ENCODE measurements at regions not wholly inside any gene's neighbourhood (a gene's known extent, or its start where the extent isn't known, plus 50 kb on each side); places are given as distances from the start of the nearest gene placed in this dataset.
"Not testable (repeated sequence)": the region's sequence is repeated elsewhere in the genome, so short reads cannot be mapped to it uniquely, and the experiment has no call there.

DNA sequence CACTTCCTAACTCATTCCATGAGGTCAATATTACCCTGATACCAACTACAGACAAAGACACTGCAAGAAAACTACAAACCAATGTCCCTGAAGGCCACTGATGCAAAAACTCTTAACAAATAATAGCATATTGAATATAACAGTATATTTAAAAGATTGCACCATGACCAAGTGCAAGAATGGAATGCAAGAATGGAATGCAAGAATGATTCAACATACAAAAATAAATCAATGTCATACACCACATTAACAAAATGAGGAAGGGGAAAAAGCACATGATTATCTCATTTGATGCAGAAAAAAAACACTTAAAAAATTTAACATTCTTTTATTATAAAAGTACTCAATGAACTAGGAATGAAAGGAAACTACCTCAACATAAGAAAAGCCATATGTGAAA lies 463.1 kb upstream of the NECTIN3 start:
- no peaks in the 10 kb centered on the region for H3K4me1 Mint-ChIP-seq
- H3K27me3 Mint-ChIP-seq = no peaks in the 10 kb centered on the region
- no peak overlapping the region for H3K4me3 Mint-ChIP-seq
- no peaks in the 10 kb centered on the region for H3K36me3 Mint-ChIP-seq (ENCODE audit: low read depth)
- H3K9me3 Mint-ChIP-seq = no peaks in the 10 kb centered on the region
- DNase-seq = no peak
- H3K27ac Mint-ChIP-seq = no peak overlapping the region
- intact Hi-C loops (cut with micrococcal nuclease) = no loop called here

DNA sequence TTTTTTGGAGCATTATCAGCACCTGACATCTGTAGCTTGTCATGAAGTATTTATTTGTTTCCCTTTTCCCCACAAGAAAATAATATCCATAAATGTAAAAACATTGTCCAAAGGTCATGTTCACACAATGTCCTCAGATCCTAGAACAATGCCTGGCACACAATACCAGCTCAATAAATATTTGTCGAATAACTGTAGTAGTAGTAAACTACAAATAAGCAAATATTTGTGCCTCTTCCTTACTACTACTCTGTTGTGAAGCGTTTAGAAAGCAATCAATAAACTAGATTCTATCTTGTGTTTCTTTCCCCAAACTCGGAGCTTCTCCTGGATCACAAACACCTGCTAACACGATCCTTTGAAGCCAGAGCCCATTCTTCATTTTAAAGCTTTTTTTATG lies 459.6 kb upstream of the NECTIN3 start:
- no peaks in the 10 kb centered on the region for H3K4me1 Mint-ChIP-seq
- no peak overlapping the region for H3K4me3 Mint-ChIP-seq
- H3K36me3 Mint-ChIP-seq (ENCODE audit: low read depth) = no peaks in the 10 kb centered on the region
- no peak for DNase-seq
- no peaks in the 10 kb centered on the region for H3K9me3 Mint-ChIP-seq
- H3K27me3 Mint-ChIP-seq = no peaks in the 10 kb centered on the region
- H3K27ac Mint-ChIP-seq = no peak overlapping the region
- intact Hi-C loops (cut with micrococcal nuclease) = no loop called here

DNA sequence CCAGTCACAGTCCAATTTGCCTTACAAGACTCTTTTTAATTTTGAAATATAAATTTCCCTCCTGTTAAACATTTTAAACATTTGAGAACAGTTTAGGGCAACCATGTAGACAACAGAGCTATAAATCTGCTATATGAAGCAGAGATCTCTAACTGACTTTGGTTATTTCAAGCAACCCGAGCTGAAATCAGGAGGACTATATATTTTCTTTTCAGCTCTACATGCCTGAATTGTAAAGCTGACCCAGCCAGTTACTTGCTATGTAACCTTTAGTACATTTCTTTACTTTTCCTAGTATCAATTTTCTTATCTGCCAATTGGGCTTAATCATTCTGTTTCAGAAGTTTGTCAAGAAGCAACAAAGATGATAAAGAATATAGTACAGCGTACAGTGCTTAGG lies 457.4 kb upstream of the NECTIN3 start:
- H3K4me3 Mint-ChIP-seq = no peak overlapping the region
- no peak for DNase-seq
- intact Hi-C loops (cut with micrococcal nuclease) = no loop called here
- no peak overlapping the region for H3K27ac Mint-ChIP-seq
- H3K36me3 Mint-ChIP-seq (ENCODE audit: low read depth) = no peaks in the 10 kb centered on the region
- H3K9me3 Mint-ChIP-seq = no peaks in the 10 kb centered on the region
- no peaks in the 10 kb centered on the region for H3K27me3 Mint-ChIP-seq
- H3K4me1 Mint-ChIP-seq = no peaks in the 10 kb centered on the region

DNA sequence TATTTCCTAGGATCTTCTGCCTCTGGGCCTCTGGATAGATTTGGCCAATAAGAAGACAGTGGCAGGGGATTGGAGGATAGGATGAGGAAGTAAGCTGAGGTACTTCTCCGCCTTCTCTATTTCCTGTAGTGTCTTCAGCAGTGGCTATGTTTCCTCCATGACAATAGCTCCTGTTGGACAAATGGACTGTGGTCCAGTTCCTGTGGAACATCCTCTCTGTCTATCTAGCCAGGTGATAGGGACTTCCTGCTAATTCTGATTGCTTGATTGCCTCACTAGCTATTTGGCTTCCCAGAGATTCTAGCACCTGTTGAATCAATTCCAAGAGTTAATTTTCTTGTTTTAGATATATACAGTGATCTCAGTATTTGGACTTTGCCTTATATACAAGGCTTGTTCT lies 456.2 kb upstream of the NECTIN3 start:
- Mint-ChIP-seq H3K27ac (no peak overlapping the region), H3K27me3 (no peaks in the 10 kb centered on the region), H3K4me1 (no peaks in the 10 kb centered on the region), H3K36me3 (ENCODE audit: low read depth) (no peaks in the 10 kb centered on the region), H3K9me3 (no peaks in the 10 kb centered on the region), H3K4me3 (no peak overlapping the region)
- DNase-seq = no peak
- intact Hi-C loops (cut with micrococcal nuclease) = no loop called here

DNA sequence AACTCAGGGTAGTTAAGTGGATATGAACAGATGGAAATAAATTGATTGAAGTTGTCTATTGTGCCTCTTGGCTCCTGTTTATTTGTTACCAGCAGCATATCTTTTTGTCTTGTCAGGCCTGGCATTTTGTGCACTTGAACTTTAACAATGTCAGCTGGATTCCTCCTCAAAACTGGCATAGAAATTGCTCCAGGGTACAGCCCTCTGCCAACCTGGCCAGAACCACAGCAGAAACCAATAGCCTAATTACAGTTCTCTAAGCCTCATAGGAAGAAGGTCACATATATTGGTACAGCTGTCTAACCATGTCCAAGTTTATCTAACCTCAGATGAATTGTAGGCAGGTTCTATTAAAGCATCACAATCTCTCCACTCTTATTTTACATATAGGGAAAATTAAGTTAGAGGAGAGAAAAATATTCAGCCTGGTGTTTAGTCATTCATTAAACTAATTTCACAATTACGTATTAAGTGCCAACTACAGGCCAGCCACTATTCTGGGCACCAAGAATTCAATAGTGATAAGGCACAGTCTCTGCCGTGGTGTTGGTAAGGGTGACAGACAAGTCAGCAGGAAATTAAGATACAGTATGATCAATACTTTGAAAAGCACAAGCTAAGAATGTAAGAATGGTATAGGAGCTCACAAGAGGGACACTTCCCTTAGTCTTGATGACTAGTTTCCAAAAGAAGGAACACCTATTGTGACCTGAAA lies 452.9 kb upstream of the NECTIN3 start:
- Mint-ChIP-seq H3K27me3 (no peaks in the 10 kb centered on the region), H3K4me3 (no peak overlapping the region), H3K27ac (no peak overlapping the region), H3K4me1 (no peaks in the 10 kb centered on the region), H3K9me3 (no peaks in the 10 kb centered on the region), H3K36me3 (ENCODE audit: low read depth) (no peaks in the 10 kb centered on the region)
- intact Hi-C loops (cut with micrococcal nuclease) = no loop called here
- DNase-seq = no peak

DNA sequence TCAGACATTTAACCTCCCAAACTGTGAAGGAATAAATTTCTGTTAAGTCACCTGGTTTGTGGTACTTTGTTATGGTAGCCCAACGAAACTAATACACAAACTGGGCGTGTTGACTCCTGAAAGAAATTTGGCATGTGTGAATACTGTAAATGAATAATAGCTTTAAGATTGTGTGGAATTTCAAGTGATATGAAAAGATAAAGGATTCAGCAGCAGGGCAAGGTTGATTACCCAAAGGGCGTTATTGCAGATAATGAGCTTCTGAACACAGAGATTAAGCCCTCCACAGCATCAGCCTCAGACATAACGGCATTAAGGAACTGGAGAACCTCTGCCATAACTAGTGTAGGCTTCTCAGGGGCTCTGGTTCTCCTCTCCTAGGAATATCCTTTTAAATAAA lies 451.5 kb upstream of the NECTIN3 start:
- H3K27me3 Mint-ChIP-seq = no peaks in the 10 kb centered on the region
- DNase-seq = no peak
- intact Hi-C loops (cut with micrococcal nuclease) = no loop called here

DNA sequence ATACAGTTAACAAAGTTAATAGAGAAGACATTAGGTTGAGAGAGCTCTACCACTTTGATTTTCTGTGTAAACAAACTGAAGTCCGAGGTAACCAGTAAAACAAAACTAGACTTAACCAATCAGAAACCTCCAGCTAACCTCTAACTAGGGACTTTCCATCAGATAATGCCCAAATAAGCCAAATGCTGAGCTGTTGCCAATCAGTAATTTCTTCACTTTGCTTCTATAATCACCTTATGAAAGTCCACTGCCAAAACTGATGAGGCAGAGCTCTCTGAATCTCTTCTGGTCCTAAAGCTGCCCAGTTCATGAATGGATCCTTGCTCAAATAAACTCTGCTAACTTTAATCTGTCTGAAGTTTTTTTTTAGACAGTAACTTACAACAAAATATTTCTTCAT lies 448.0 kb upstream of the NECTIN3 start:
- no peaks in the 10 kb centered on the region for H3K4me1 Mint-ChIP-seq
- no peak for DNase-seq
- no peaks in the 10 kb centered on the region for H3K27me3 Mint-ChIP-seq
- no peaks in the 10 kb centered on the region for H3K9me3 Mint-ChIP-seq
- no peak overlapping the region for H3K4me3 Mint-ChIP-seq
- intact Hi-C loops (cut with micrococcal nuclease) = no loop called here
- H3K36me3 Mint-ChIP-seq (ENCODE audit: low read depth) = no peaks in the 10 kb centered on the region
- no peak overlapping the region for H3K27ac Mint-ChIP-seq

More for the DNA sequence above, 451.5 kb upstream of the NECTIN3 start:
- Mint-ChIP-seq H3K27ac (no peak overlapping the region), H3K9me3 (no peaks in the 10 kb centered on the region), H3K4me1 (no peaks in the 10 kb centered on the region), H3K36me3 (ENCODE audit: low read depth) (no peaks in the 10 kb centered on the region), H3K4me3 (no peak overlapping the region)

DNA sequence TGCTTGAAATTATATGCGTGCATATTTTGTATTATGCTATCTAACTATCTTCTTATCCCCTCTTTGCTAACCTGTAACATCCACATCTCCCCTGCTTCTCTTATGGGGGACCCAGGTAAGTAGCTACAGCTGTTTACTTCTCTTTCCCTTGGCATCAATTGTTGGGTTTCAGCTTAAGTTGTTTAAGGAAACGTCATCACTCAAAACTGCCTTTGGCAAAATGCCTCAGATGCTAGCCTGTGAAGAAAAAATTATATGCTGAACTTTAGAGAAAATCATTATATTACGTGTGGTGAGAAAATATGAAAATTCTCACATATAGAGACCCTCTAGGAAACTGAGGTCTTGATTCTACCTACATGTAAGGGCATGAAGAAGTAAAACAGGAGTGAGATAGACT lies 447.0 kb upstream of the NECTIN3 start:
- Mint-ChIP-seq H3K4me3 (no peak overlapping the region), H3K27me3 (no peaks in the 10 kb centered on the region), H3K36me3 (ENCODE audit: low read depth) (no peaks in the 10 kb centered on the region), H3K9me3 (no peaks in the 10 kb centered on the region), H3K4me1 (no peaks in the 10 kb centered on the region), H3K27ac (no peak overlapping the region)
- intact Hi-C loops (cut with micrococcal nuclease) = no loop called here
- no peak for DNase-seq

DNA sequence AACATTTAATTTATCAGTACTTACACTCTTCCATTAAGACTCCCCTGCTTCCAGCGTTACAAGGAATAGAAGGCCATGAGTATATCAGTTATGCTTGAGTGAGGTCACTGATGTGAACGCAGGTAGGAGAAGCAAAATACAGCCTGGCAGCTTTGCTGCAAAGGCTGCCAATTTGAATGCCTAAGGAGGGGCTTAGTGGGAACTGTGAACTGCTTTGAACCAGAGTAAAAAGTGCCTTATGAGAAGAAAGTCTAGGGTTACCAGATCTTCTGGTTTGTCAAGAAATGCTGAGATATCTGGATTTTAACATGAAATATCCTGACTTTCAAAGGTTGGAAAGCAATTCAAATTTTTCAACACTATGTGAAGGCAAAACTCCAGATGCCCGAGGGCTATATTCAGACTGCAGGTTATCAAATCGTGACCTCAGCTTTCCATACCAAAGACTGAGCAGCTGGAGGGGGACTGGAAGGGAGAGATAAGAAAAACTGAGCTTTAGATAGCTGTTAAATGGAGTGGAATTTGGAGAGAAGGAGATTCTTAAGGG lies 446.3 kb upstream of the NECTIN3 start:
- no peak for DNase-seq
- no peak overlapping the region for H3K27ac Mint-ChIP-seq
- no peaks in the 10 kb centered on the region for H3K36me3 Mint-ChIP-seq (ENCODE audit: low read depth)
- no peak overlapping the region for H3K4me3 Mint-ChIP-seq
- no peaks in the 10 kb centered on the region for H3K27me3 Mint-ChIP-seq
- H3K4me1 Mint-ChIP-seq = no peaks in the 10 kb centered on the region
- intact Hi-C loops (cut with micrococcal nuclease) = no loop called here
- H3K9me3 Mint-ChIP-seq = no peaks in the 10 kb centered on the region

DNA sequence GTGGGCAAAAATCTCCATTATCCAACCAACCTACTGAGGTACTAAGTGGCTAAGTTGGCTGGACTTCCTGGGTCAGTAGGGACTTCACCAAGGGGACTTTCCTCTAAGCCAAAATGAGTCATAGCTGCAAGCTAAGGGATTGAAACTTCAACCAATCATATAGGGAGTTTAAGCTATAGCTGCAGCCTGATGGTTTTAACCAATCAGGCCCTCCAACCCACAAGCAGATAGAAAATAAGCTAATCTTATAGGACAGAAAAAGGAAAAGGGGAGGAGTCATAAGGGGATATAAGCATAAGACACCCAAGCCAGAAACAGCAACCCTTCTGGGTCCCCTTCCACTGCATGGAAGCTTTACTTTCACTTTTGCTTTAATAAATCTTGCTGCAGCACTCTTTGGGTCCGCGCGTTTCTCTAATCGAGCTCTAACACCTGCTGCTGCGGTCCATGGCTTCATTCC lies 444.9 kb upstream of the NECTIN3 start:
- H3K36me3 Mint-ChIP-seq (ENCODE audit: low read depth); H3K9me3 Mint-ChIP-seq; H3K27me3 Mint-ChIP-seq; H3K4me1 Mint-ChIP-seq; intact Hi-C loops (cut with micrococcal nuclease); H3K4me3 Mint-ChIP-seq; H3K27ac Mint-ChIP-seq; DNase-seq: not testable (repeated sequence)

DNA sequence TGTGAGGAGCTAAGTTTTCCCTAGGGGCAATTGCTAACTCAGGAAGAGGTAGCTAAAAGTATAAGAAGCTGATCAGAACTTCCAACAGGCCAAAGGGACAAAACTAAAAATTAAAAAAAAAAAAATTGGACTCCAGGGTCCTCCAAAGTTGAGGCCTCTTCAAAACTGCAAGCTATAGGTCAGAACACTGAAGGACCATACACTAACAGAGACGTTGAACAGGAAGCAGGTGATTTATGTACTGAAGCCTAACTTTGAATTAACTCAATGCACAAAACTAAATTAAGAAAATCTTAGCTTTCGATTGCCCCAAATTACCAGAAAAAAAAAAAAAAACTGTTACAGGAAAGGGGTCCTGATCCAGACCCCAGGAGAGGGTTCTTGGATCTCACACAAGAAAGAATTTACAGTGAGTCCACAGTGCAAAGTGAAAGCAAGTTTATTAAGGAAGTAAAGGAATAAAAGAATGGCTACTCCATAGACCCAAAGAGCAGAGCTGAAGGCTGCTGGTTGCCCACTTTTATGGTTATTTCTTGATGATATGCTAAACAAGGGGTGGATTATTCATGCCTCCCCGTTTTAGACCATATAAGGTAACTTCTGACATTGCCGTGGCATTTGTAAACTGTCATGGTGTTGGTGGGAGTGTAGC lies 442.8 kb upstream of the NECTIN3 start:
- Mint-ChIP-seq H3K36me3 (ENCODE audit: low read depth) (no peaks in the 10 kb centered on the region), H3K4me1 (no peaks in the 10 kb centered on the region), H3K4me3 (no peak overlapping the region), H3K27me3 (no peaks in the 10 kb centered on the region), H3K9me3 (no peaks in the 10 kb centered on the region), H3K27ac (no peak overlapping the region)
- no peak for DNase-seq
- intact Hi-C loops (cut with micrococcal nuclease) = no loop called here

DNA sequence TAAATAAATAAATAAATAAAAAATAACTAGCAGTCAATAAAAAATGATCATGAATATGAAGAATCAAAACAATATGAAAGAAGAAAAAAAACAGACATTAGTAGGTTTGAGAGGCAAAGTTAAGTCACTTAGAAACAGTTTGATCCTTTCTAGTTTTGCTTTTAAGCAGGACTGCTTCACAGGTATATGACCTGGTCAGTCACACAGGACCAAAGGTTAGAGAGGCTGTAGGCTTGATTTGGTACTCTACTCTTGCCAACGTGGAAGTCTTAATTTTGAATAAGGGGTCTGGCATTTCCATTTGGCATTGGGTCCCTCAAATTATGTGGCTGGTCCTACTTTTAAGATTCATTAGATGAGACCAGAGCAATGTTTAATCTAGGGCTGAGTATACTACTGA lies 441.7 kb upstream of the NECTIN3 start:
- no peak for DNase-seq
- Mint-ChIP-seq H3K36me3 (ENCODE audit: low read depth) (no peaks in the 10 kb centered on the region), H3K4me1 (no peaks in the 10 kb centered on the region), H3K27ac (no peak overlapping the region), H3K4me3 (no peak overlapping the region), H3K9me3 (no peaks in the 10 kb centered on the region), H3K27me3 (no peaks in the 10 kb centered on the region)
- intact Hi-C loops (cut with micrococcal nuclease) = no loop called here

DNA sequence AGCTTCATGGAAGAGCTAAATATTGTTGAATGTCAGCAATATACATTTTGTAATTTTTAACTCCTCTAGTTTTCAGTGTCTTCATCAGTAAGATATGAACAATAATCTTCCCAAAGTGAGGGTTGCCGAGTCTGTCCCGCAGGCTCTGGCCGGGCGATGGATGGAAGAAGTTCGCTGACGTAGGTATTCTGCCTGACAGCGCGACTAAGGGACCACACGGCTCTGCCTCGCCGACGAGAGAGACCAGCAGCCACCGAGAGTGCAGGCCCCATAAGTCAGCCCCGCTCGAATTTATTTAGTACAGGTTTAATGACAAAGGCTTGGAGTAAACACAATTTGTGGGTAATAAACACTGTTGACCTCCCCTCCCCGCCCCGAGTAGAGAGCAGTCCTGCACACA lies 427.4 kb upstream of the NECTIN3 start:
- H3K4me1 Mint-ChIP-seq = no peaks in the 10 kb centered on the region
- intact Hi-C loops (cut with micrococcal nuclease) = no loop called here
- H3K36me3 Mint-ChIP-seq (ENCODE audit: low read depth) = no peaks in the 10 kb centered on the region
- no peak overlapping the region for H3K27ac Mint-ChIP-seq
- H3K4me3 Mint-ChIP-seq = no peak overlapping the region
- no peaks in the 10 kb centered on the region for H3K27me3 Mint-ChIP-seq
- DNase-seq = no peak
- no peaks in the 10 kb centered on the region for H3K9me3 Mint-ChIP-seq

DNA sequence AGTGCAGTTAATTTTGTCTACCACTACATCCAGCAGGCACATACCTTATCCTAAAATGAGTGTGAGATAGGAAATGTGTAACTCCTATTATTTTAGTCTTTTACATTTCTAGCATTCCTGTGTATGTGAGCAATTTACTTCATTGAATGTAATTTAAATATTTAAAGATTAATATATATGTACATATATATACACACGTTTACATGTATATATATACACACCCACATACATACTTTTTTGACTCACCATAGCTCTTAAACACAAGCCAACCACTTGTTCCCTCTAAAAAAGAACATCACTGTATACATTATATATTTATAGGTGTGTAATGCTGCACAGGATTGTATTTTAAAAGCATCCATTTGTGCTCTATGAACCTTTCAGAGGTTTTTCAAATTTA lies 425.6 kb upstream of the NECTIN3 start:
- Mint-ChIP-seq H3K36me3 (ENCODE audit: low read depth) (no peaks in the 10 kb centered on the region), H3K27ac (no peak overlapping the region)

DNA sequence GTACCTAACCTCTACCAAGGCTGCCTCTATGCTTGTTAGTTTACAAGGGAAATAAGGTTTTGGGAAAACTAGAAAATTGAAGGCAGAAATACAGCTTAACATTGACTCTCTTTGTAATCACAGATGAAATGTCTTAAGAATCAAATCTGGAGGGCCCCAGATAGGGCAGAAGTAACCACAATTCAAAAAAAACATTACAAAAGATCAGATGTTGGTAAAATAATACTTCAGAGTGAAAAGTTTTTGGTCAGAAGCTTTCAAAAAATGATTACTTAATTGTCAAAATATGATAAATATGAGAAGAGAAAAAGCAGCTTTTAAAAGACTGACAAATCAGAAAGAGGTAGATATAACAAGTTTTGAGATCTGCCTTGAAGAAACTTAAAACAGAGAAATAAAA lies 425.1 kb upstream of the NECTIN3 start:
- H3K4me1 Mint-ChIP-seq = no peaks in the 10 kb centered on the region

More for the DNA sequence above, 425.6 kb upstream of the NECTIN3 start:
- Mint-ChIP-seq H3K9me3 (no peaks in the 10 kb centered on the region), H3K27me3 (no peaks in the 10 kb centered on the region), H3K4me3 (no peak overlapping the region), H3K4me1 (no peaks in the 10 kb centered on the region)
- no peak for DNase-seq
- intact Hi-C loops (cut with micrococcal nuclease) = no loop called here

More for the DNA sequence above, 425.1 kb upstream of the NECTIN3 start:
- no peak overlapping the region for H3K27ac Mint-ChIP-seq
- no peak overlapping the region for H3K4me3 Mint-ChIP-seq
- intact Hi-C loops (cut with micrococcal nuclease) = no loop called here
- DNase-seq = no peak
- H3K9me3 Mint-ChIP-seq = no peaks in the 10 kb centered on the region
- no peaks in the 10 kb centered on the region for H3K27me3 Mint-ChIP-seq
- H3K36me3 Mint-ChIP-seq (ENCODE audit: low read depth) = no peaks in the 10 kb centered on the region
